ENCODE measurements at regions not wholly inside any gene's neighbourhood (a gene's known extent, or its start where the extent isn't known, plus 50 kb on each side); places are given as distances from the start of the nearest gene placed in this dataset.

GRCh38 chr10:105699504-105699903 lies 1058.4 kb downstream of the SORCS3 start (continued):
- TF ChIP-seq EMX1 (CRISPR knock-in tag; IDR thresholded peaks at IDR 0.05): no peak

DNA sequence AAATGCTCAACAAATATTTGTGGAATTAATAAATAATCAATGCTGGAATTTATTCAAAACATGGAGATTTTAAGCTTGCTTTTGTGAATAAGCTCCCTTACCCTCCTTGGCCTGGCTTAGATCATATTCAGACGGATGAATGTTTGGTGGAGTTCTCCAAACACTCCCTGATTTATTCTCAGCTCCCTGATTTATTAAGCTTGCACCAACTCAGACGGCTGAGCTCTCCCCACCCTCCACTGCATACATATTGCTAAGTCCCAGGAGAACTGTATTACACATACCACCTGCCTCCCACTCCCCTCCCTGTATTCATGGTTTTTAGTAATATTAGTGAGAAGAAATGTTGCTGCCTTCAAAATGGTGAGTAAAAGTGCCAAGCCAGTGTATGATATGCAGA lies 1057.5 kb downstream of the SORCS3 start:
- CTCF ChIA-PET: no interaction called here
- TF ChIP-seq IRF2 (CRISPR knock-in tag; IDR thresholded peaks at IDR 0.05; ENCODE audit: borderline replicate concordance, low read depth) (no peak), FOXJ3 (CRISPR knock-in tag; IDR thresholded peaks at IDR 0.05; ENCODE audit: borderline replicate concordance) (no peak), ZNF121 (CRISPR knock-in tag; IDR thresholded peaks at IDR 0.05) (no peak), JUN (CRISPR knock-in tag; IDR thresholded peaks at IDR 0.05) (no peak), TP53 (CRISPR knock-in tag; IDR thresholded peaks at IDR 0.05) (no peak), TEAD1 (CRISPR knock-in tag; IDR thresholded peaks at IDR 0.05) (no peak), ZNF416 (CRISPR knock-in tag; IDR thresholded peaks at IDR 0.05) (no peak), AR (CRISPR knock-in tag; IDR thresholded peaks at IDR 0.05) (no peak), PREB (CRISPR knock-in tag; IDR thresholded peaks at IDR 0.05; ENCODE audit: borderline replicate concordance) (no peak), SMAD3 (CRISPR knock-in tag; IDR thresholded peaks at IDR 0.05; ENCODE audit: borderline replicate concordance) (no peak), ZNF317 (CRISPR knock-in tag; IDR thresholded peaks at IDR 0.05; ENCODE audit: borderline replicate concordance, low read depth) (no peak), SP1 (CRISPR knock-in tag; conservative IDR thresholded peaks at IDR 0.05) (no peak)
- TF ChIP-seq, protein P1, sequence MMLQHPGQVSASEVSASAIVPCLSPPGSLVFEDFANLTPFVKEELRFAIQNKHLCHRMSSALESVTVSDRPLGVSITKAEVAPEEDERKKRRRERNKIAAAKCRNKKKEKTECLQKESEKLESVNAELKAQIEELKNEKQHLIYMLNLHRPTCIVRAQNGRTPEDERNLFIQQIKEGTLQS (CRISPR knock-in tag; conservative IDR thresholded peaks at IDR 0.05): no peak
- TF ChIP-seq, protein P2, sequence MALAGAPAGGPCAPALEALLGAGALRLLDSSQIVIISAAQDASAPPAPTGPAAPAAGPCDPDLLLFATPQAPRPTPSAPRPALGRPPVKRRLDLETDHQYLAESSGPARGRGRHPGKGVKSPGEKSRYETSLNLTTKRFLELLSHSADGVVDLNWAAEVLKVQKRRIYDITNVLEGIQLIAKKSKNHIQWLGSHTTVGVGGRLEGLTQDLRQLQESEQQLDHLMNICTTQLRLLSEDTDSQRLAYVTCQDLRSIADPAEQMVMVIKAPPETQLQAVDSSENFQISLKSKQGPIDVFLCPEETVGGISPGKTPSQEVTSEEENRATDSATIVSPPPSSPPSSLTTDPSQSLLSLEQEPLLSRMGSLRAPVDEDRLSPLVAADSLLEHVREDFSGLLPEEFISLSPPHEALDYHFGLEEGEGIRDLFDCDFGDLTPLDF (CRISPR knock-in tag; IDR thresholded peaks at IDR 0.05): no peak
- H3K27me3 Mint-ChIP-seq (ENCODE audit: low read depth): peaks cover 97% of the 10 kb centered on the region

DNA sequence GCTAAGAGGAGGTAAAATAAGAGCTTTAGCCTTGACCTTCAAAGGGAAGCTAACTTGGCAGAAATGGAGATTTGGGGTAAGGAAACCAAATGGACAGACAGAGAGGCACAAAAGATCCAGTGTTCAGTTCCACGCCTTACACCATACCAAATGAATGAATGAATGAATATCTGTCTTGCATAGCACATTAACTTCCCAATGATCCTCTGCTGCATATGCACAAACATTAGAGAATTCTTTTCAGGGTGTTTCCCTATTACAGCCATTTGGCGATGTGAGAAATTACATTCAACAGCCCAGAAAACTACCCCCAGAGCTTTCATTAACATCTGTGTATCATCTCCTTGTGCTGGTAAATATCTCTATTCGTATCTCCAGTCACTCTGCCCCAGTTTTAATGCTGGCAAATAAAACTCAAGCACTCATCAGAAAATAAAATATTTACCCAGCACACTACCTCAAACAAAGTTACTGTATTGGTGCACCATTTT lies 1056.2 kb downstream of the SORCS3 start:
- CTCF ChIA-PET: no interaction called here
- Mint-ChIP-seq H3K27me3 (ENCODE audit: low read depth) (peaks cover 85% of the 10 kb centered on the region), H3K4me1 (peaks cover 29% of the 10 kb centered on the region), H3K36me3 (no peaks in the 10 kb centered on the region), H3K27ac (no peak overlapping the region), H3K9me3 (no peaks in the 10 kb centered on the region), H3K4me3 (no peak overlapping the region)
- no peak for ATAC-seq
- no peak for DNase-seq (ENCODE audit: low spot score)
- POLR2A ChIA-PET: no interaction called here
- no peak for TF ChIP-seq IRF2 (CRISPR knock-in tag; IDR thresholded peaks at IDR 0.05; ENCODE audit: borderline replicate concordance, low read depth)
- TF ChIP-seq MXD4 (CRISPR knock-in tag; IDR thresholded peaks at IDR 0.05; ENCODE audit: borderline replicate concordance): no peak

More for the DNA sequence above, 1057.5 kb downstream of the SORCS3 start:
- no peak overlapping the region for H3K27ac Mint-ChIP-seq
- ATAC-seq: no peak
- no peaks in the 10 kb centered on the region for H3K9me3 Mint-ChIP-seq
- DNase-seq (ENCODE audit: low spot score): no peak
- H3K4me3 Mint-ChIP-seq: no peak overlapping the region
- H3K36me3 Mint-ChIP-seq: no peaks in the 10 kb centered on the region
- POLR2A ChIA-PET: no interaction called here
- H3K4me1 Mint-ChIP-seq: peaks cover 29% of the 10 kb centered on the region

- Mint-ChIP-seq H3K9me3 (peaks cover 2% of the 10 kb centered on the region), H3K4me1 (peaks cover 10% of the 10 kb centered on the region), H3K27ac (no peak overlapping the region), H3K4me3 (no peak overlapping the region), H3K27me3 (ENCODE audit: low read depth) (peaks cover 30% of the 10 kb centered on the region), H3K36me3 (no peaks in the 10 kb centered on the region)
- CTCF ChIA-PET: interaction anchor here (1.0 to 1.1 kb wide), 2 partner anchors 413 to 628 kb away, joined by 3 read pairs; no protein-coding TSS in a partner anchor
- peak; percentile 64 for TF ChIP-seq CTCF (IDR thresholded peaks at IDR 0.05)
- TF ChIP-seq USF2 (CRISPR knock-in tag; IDR thresholded peaks at IDR 0.05): no peak
- ATAC-seq (peak; percentile 76), DNase-seq (ENCODE audit: low spot score) (peak; percentile 11)
- POLR2A ChIA-PET: no interaction called here
These were observed 1050.7 kb downstream of the SORCS3 start for GRCh38 chr10:105691811-105692210.
